HG03460 (cell line): ENCODE measurements at regions not wholly inside any gene's neighbourhood (a gene's known extent, or its start where the extent isn't known, plus 50 kb on each side); places are given as distances from the start of the nearest gene placed in this dataset.

Experiments used
- ATAC-seq: cut with Tn5 transposase; IDR thresholded peaks from one replicate; pipeline ENCODE4 v1.9.1; 2021; ENCODE audit not compliant: unreplicated experiment

DNA sequence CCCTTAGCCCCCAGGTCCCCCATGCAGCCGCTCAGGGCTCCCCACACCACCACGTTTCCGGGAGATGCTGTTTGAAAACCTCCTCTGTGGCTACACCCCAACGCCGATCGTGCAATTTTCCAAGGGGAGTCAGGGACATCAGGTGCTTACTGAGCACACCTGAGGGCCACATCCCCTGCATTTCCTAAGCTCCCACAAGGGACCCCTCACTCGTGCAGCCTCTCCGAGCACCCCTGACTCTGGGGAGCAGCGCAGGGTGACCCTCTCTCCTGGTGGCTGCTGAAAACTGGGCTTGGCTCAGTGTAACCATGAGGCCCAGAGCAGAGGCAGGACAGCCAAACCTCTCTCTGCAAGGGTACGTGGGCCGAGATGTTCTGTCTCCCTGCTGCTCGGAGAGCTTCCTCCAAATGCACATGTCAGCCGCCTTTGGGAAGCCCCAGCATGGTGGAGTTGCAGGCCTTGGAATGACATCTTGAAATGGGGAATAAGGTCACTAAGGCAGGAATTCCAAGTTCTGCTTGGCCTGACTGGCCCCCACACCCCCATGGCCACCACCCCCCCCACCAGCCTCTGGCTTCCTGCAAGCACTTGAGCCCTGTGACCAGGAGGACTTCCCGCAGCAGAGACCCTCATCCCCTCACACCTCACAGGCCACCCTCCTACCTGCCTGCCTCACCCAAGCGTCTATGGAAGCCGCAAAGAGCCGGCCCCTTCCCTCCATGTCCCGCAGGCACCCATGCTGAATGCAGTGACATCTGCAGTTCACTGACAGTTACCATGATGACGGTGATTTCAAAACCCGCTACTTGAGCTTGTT, 257.4 kb downstream of the BRD1 start:
- no peak for ATAC-seq

DNA sequence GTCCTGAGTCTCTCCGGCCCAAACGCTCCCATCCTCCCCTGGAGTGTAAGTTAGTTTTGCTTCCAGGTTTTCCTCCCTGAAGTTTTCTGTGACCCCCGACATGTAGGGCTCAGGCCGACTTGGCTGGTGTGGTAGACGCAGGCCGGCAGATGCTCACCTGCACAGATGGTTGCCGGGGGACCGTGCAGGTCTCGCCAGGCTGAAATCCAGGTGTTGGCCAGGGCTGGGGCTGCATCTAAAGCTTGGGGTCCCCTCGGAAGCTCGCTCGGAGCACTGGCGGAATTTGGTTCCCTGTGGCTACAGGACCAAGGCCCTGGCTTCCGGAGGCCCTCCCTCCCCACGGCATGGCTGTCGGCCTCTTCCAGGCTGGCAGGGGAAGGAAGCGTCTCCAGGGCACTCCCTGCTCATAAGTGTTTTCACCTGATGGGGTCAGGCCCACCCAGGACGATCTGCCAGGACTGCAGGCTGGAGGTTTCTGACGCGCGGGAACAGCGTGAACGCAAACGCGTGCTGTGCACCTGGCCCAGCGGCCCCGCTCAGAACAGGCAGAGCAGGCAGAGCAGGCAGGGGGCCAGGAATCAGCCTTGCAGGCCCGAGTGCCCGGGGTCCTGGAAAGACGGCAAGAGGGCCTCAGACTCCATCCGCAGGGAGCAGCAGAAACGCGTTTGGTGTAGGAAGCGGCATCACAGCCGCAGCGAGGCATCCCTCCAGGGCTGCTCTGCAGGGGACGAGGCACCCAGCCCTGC, 258.2 kb downstream of the BRD1 start:
- ATAC-seq, result no peak

DNA sequence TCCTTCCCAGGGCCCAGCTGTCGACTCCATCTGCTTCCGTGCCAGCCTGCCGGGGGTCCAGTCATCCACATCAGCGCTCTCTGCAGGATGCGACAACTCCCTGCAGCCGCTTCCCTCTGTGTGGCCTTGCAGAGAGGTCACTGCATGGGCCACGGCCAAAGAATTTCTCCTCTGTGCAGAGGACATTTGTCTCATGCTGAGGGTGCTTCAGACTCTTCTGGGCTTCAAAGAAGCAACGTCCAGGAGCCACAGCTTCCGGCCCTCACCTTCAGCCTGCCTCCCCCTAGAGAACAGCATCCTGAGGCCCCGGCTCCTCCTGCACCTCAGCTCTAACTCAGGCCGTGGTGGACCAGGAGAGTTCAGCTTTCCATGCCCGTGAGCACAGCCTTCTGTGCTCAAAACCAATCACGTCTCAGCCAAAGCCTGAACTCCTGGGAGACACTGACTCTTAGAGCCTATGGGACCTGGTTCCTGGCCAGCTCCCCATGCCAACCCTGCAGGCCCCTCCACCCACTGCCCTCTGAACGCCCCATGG, 258.9 kb downstream of the BRD1 start:
- ATAC-seq, result no peak

DNA sequence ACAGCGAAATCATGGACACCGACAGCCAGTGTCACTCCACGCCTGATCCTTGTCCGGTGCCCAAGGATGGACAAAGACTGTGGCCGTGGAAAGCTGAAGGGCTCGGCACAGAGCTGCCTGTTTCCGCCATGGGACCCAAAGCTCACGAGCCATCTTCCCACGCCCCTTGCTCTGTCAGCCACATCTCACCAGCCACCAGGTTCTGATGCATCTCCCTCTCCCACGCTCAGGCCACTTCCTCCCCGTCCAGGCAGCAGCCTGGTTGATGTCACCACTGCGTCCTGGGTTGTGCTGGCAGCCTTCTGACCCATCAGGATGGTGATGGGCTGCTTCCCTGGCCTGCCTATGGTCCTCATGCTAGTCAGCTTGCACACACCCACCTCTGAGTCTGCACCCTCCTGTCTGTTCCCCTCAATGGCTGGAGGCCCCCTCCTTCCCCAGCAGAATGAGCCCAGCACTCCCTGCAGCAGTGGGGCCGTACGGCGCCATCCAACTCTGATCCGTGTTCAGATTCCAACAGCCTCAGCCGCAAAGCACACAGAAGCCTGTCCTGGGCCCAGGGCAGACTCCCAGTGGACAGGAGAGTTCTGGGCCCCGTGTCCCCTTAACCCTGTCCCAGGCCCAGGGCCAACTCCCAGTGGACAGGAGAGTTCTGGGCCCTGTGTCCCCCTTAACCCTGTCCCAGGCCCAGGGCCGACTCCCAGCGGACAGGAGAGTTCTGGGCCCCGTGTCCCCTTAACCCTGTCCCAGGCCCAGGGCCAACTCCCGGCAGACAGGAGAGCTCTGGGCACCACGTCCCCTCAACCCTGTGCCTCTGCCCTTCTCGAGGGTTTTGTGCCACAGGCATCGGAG, 259.5 kb downstream of the BRD1 start:
- ATAC-seq, result no peak

DNA sequence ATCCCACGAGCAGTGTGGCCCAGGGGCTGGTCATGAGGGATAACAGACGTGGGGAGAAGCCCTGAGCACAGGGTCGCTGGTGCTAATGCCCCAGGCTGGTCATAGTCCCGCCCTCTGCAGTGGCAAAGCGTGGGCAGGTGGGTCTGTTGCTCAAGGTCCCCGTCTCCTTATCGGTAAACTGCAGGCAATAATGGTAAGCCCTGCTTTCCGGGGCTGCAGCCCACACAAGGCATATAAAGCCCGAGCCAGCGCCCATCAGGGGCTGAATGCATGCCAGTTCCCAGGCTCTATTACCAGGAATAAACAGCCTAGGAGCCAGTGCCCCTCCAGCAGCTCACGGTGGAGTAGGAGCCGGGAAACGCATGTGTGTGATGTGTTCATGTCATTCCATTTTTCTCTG, 261.0 kb downstream of the BRD1 start:
- ATAC-seq, result no peak

DNA sequence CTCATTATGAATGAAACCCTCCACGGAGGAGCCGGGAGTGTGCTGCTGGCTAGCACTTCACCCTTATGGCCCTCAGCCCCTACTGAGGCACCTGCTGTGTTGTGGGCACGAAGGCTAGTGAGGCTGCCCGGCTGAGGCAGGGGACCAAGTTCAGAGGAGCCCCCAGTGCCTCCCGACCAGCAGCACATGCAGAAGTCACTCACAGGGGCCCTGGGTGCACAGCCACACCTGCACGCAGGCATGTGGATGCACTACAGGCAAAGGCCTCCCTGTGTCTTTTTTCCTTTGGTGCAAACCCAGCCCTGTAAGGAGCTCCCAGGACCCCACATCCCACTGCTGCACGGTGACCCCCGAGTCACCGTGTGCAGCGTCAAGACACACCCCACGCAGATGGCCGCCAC, 261.5 kb downstream of the BRD1 start:
- ATAC-seq, result no peak

DNA sequence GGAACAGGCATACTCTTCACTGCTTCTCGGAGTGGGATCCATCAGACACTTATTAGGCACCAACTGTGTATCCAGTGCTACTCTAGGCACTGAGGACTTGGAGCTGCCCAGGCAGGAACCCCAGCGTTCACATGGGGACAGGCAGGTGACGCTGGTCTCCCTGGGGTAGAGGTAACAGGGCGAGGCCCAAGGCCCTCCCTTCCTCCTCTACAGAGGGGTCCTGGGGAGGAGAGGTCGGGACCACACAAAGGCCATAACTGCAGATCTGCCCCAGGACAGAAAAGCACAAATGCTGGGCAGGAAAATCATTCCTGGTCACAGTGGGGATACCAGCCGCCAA, 262.2 kb downstream of the BRD1 start:
- ATAC-seq, result no peak

DNA sequence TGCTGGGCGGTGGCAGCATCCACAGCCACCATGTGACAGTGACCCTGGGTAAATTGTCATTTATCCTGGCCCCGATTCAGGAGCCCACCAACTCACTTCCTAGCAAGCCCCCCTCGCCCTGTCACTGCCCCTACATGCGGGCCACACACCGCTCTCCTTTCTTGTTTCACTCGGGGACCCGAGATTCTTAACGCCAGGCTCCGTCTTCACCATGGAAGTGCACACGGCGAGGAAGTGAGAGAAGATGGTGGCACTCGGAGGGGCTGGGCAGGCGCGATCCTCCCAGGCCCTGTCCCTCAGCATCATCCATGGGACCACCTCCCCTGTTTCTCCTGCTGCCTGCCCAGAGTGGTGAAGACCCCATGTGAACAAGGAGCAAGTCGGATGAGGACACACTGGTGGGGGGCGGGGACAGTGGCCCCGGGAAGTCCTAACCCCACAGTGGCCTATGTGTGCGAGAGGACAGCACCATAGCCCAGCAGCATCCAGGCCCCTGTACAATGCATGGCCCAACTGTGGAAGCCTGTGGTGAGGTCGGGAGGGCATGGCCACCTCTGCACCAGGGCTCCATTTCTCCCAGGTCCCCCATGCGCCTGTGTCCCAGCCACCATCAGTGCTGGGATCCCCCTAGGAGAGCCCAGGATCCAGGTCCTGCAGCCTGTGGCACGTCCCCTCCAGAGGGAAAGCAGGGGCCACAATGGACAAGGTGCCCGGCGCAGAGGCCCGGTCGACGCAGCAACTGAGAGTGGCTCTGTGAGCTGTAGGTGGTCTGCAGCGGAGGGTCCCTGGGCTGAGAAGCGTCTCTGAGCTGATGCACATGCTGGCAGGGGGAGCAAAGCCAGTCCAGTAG, 262.8 kb downstream of the BRD1 start:
- ATAC-seq, result no peak

DNA sequence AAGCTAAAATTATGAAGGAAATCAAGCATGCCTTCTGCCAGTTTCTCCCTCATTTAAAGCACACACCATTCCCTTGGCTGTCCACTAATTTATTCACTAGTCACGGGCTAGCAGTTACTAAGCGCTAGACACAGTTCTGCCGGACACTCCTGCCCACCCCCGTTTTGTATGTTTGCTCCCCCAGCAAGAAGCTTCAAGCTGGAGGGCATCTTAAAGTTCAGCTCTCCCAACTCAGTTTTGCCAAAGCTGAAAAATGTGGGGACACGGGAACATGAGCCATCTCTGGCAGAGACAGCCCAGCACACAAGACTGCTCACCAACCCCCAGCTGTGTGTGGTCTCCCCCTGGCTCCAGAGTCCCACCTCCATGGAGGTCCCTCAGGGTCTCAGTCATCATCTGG, 263.6 kb downstream of the BRD1 start:
- ATAC-seq, result no peak

DNA sequence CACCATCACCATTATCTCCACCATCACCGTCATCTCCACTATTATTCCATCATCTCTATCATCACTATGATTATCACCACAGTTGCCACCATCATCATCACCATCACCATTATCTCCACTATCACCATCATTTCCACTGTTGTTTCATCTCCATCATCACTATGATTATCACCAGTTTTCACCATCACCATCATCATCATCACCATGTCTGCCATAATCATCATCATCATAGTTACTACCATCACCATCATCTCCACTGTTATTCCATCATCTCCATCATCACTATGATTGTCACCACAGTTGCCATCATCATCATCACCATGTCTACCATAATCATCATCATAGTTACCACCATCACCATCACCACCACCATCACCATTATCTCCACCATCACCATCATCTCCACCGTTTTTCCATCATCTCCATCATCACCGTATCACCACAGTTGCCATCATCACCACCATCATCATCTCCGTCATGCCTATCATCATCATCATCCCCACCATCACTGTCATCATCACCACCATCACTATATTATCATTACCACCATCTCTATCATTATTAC, 264.9 kb downstream of the BRD1 start:
- no peak for ATAC-seq

DNA sequence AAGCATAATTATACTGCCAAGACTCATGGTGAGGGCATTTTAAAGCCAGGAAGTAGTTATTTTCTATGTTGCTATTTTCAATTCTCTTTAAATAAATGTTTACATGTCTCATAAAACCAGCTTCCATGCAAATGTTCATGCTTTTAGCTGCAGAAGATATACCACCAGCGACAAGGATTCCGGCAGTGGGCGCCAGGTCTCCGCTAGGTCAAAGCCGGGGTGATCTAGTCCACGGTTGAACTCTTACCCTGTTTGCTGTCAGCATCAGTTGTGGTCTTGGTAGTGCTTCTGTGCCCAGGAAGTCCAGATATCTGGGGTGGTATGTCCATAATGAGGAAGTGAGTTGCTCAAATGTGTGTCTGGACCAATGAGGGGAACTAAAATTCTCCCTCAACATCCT, 265.7 kb downstream of the BRD1 start:
- no peak for ATAC-seq

DNA sequence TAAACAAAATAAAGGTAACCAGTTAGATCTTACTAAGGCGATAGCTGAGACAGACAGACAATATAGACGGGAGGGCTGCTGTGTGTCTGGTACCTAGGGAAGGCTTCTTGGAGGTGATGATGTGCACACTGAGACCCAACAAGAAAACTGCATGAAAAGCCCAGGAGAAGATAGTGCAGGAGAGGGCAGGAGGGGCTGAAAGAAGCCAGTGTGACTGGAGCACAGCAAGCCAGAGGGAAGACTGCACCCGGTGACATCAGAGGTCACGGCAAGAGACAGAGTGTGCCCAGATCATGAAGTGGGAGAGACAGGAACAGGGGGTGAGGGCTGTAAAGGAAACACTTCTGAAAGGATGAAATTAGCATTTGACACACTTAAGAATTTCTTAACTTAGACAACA, 266.3 kb downstream of the BRD1 start:
- no peak for ATAC-seq

DNA sequence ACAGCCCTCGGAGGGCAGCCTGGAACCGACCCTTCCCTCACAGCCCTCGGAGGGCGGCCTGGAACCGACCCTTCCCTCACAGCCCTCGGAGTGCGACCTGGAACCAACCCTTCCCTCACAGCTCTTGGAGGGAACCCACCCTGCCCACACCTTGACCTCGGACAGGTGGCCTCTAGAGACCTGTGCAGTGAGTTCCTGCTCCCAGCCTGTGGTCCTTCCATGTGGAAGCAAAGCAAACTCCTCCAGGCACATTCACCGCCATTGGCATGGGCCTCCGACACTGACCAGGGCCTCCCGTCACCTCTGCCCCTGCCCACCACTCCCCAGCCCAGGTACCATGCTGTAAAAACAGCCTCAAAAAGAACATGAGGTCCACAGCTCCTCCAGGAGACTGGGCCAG, 272.1 kb downstream of the BRD1 start:
- no peak for ATAC-seq

DNA sequence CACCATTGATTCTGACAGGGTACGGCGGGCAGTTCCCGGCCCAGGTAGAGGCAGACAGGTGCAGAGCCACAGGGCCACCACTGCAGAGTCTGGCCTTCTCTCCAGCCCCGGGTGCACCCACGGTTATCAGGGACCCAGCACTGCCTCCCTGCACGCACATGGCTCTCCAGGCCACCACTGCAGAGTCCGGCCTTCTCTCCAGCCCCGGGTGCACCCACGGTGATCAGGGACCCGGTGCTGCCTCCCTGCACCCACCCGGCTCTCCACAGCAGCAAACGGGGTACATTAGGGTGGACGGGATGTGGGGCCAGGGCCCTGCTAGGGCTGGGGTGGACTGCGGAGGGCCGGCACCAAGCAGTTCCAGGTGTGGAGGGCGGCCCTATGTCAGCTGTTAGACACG, 272.9 kb downstream of the BRD1 start:
- no peak for ATAC-seq

DNA sequence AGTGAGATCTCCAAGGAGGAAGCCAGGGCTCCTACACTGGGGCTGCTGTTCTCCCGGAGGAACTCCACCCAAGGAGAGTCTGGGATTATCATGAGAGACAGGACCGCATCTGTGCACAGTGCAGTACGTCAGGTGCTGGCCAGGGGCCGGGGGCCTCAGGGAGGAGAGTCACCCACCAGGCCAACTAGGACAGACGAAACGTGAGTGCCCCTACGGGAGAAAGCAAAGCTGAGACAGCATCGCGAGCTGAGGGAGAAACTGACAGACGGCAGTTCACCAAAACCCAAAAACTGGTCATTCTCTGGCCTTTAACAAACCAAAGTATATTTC, 273.4 kb downstream of the BRD1 start:
- ATAC-seq, result no peak

DNA sequence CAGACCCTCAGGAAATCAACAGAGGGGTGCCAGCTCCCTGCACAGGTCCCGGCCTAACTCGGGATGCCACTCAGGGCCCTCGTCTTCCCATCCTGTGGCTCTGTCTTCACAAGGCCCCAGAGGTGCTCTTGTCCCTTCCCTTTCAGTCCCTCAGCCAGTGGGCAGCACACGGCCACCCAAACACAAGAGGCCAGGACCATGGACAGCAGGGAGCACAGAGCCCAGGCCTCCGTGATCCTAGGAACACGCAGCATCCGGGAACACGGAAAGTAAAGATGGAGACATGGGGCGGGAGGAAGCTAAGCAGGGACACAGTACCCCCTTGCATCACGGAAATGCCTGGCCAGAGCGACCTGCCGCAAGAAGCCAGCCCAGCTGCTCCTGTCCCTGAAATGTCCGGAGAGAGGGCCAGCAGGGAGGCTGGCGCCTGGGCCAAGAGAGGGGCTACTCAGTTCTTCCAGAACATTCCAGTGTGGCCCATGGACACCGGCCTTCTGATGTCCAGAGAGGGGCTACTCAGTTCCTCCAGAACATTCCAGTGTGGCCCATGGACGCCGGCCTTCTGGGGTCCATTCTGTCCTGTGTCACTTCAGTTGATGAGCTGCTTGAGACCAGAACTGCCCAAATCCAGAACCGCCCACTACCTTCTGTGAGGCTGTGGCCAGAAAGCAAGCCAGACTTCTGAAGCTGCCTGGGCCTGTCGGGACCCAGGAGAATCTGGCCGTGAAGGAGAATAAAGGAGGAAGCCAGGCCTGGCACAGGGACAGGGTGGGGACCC, 274.0 kb downstream of the BRD1 start:
- ATAC-seq, result no peak

DNA sequence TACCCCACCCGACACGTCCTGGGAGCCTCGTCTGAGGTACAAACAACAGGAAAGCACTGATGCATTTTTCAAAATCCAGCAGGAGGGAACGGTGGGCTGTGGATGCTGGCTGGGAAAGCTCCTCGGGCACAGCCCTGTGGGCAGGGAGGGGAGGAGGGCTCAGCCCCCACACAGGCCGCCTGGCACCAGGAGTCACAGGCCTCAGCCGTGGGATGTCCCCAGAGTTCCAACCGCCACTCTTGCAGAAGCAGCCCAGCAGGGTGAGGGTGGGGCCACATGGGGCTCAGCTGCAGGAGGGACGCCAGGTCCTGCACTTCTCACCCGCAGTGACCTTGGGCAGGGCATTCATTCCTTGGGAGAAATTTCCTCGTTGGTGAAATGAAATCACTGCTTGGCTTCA, 274.6 kb downstream of the BRD1 start:
- no peak for ATAC-seq

DNA sequence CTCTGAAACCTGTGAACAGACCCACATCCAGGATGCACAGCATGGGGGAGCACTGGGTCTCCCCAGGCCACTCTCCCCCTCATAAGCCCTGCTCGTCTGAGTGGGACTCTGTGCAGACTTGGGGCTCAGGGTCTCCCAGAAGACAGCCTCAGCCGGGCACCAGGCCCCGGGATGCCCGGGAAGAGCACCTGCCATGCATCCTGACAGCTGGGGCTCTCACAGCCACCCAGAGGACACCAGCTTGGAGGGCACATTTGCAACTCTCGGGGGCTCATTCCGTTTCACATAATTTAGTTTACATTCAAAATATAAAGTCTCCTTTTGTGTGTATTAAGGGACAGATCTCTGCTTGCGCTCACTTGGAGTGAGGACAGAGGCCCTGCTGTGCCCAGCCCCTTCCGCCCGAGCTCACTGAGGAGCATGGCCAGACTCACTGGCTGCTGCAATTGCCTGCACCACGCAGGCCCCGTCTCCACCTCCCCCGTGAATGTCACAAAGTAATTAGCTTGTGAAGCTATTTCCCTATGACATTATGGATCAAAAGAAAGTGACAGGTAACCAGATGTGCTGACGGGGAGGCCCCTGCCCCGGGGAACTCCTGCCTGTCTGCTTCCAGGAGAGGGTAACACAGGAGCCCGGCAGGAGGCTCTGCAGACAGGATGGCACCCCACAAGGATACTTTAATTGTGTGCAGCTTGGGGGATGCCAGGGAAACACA, 275.6 kb downstream of the BRD1 start:
- no peak for ATAC-seq

DNA sequence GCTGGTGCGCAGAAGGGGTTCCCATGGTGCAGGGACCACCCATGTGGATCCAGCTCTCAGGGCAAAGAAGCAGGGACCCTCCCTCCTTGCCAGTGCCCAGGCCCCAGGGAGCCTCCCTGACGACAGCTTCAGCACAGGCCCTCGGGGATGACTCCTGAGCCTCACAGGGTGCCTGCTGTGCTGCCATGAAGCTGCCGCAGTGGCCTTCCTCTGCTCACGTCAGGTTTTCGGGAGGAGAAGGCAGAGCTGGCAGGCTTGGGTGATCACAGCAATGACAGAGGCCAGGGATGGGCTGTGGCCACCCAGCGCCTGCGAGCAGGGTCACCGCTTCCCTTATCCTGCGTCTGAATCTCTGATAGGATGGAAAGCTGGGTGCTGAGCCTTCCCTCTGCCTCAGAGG, 276.2 kb downstream of the BRD1 start:
- ATAC-seq, result no peak
